B cell (primary cell): ENCODE measurements at regions not wholly inside any gene's neighbourhood (a gene's known extent, or its start where the extent isn't known, plus 50 kb on each side); places are given as distances from the start of the nearest gene placed in this dataset.

Experiments used
- ATAC-seq: fragments of 200-7000 bp; cut with Tn5 transposase; one replicate; pipeline ENCODE4 v1.10.0; 2021; ENCODE audit warnings: low read depth, mild to moderate bottlenecking, moderate number of reproducible peaks, moderate library complexity
- CTCF ChIA-PET: fragments of 350-600 bp; sonication (Branson Sonifier 250); formaldehyde crosslinking; loops from one replicate; lab custom pipeline; 2021; ENCODE audit warnings: antibody characterized with exemption, inconsistent platforms; lab: Charles Lee
- POLR2A ChIA-PET: fragments of 350-600 bp; sonication (Branson Sonifier 250); formaldehyde crosslinking; loops from one replicate; lab custom pipeline; 2021; ENCODE audit warnings: antibody characterized with exemption; lab: Charles Lee
- DNase-seq: peaks from one replicate; pipeline ENCODE4 v3.0.0; 2013
- H2AFZ ChIP-seq: 2 replicates; pipeline ENCODE4 v1.6.1; 2012; ENCODE audit warnings: mild to moderate bottlenecking, low read depth, low read length; ENCODE audit not compliant: insufficient read depth, poor library complexity, severe bottlenecking
- H3K27ac ChIP-seq, 2 donors: 1 replicate in 1 of 2; 2 replicates in 1 of 2; pipeline ENCODE4 v1.5.1; 2012 to 2013; ENCODE audit warnings: low read length in 2 of 2, mild to moderate bottlenecking in 2 of 2, moderate library complexity in 1 of 2
- H3K27me3 ChIP-seq, 4 experiments: fragments of 200-600 bp in 1 of 4; sonication (generic) in 1 of 4; replicated peaks in 1 of 4; 1 replicate in 2 of 4; 2 replicates in 2 of 4; pipeline versions ENCODE4 v1.6.1 to v1.7.0; 2013 to 2016; ENCODE audit warnings: low read length in 3 of 4, mild to moderate bottlenecking in 2 of 4, mixed read lengths in 1 of 4, moderate library complexity in 1 of 4; ENCODE audit not compliant: insufficient read depth in 4 of 4, control insufficient read depth in 3 of 4; ENCODE audit errors: control extremely low read depth in 1 of 4
- H3K36me3 ChIP-seq, 2 experiments: replicated peaks in 1 of 2; 1 replicate in 1 of 2; 2 replicates in 1 of 2; pipeline versions ENCODE4 v1.6.1 to v1.7.1; 2013; ENCODE audit warnings: low read length in 1 of 2; ENCODE audit not compliant: insufficient read depth in 2 of 2, control insufficient read depth in 1 of 2; ENCODE audit errors: control extremely low read depth in 1 of 2, extremely low read depth in 1 of 2
- H3K4me1 ChIP-seq, 2 donors: fragments of 200-600 bp in 1 of 2; sonication (generic) in 1 of 2; 1 replicate in 1 of 2; 2 replicates in 1 of 2; pipeline versions ENCODE4 v1.5.1 to v1.6.1; 2013 to 2017; ENCODE audit warnings: low read length in 2 of 2; ENCODE audit not compliant: control insufficient read depth in 2 of 2, insufficient read depth in 2 of 2
- H3K4me2 ChIP-seq: replicated peaks from 2 replicates; pipeline ENCODE3; 2012; ENCODE audit warnings: mild to moderate bottlenecking, low read depth, low read length; ENCODE audit not compliant: poor library complexity, severe bottlenecking
- H3K4me3 ChIP-seq, 5 experiments: fragments of 200-600 bp in 1 of 5; sonication (generic) in 1 of 5; 1 replicate in 3 of 5; 2 replicates in 2 of 5; pipeline versions ENCODE4 v1.5.1 to v1.7.0; 2011 to 2016; ENCODE audit warnings: low read length in 4 of 5, mild to moderate bottlenecking in 4 of 5, low read depth in 2 of 5, control low read depth in 1 of 5, moderate library complexity in 1 of 5; ENCODE audit not compliant: insufficient read depth in 1 of 5; ENCODE audit errors: control extremely low read depth in 1 of 5, extremely low read depth in 1 of 5
- H3K79me2 ChIP-seq: fragments of 200-600 bp; sonication (generic); one replicate; pipeline ENCODE4 v1.6.0; 2016; ENCODE audit warnings: low read length; ENCODE audit not compliant: control insufficient read depth, insufficient read depth
- H3K9ac ChIP-seq: fragments of 200-600 bp; sonication (generic); 2 replicates; pipeline ENCODE4 v1.6.1; 2017; ENCODE audit warnings: mild to moderate bottlenecking, low read length, moderate library complexity
- H3K9me3 ChIP-seq, 3 donors: one replicate each; pipeline versions ENCODE4 v1.6.1 to v1.7.1; 2013; ENCODE audit warnings: low read length in 2 of 3; ENCODE audit not compliant: control insufficient read depth in 2 of 3, insufficient read depth in 1 of 3; ENCODE audit errors: control extremely low read depth in 1 of 3
- H4K20me1 ChIP-seq: 2 replicates; pipeline ENCODE4 v1.6.0; 2012; ENCODE audit warnings: mild to moderate bottlenecking, low read length; ENCODE audit not compliant: insufficient read depth, control insufficient read depth, poor library complexity, severe bottlenecking
- H3K27ac Mint-ChIP-seq: one replicate; pipeline ENCODE4 v1.8.0; 2021; ENCODE audit warnings: mixed read lengths
- H3K27me3 Mint-ChIP-seq: one replicate; pipeline ENCODE4 v1.8.0; 2021; ENCODE audit warnings: mixed read lengths
- H3K4me1 Mint-ChIP-seq: one replicate; pipeline ENCODE4 v1.8.0; 2021; ENCODE audit warnings: mixed read lengths
- H3K4me3 Mint-ChIP-seq: one replicate; pipeline ENCODE4 v1.8.0; 2021; ENCODE audit warnings: mixed read lengths
- H3K9me3 Mint-ChIP-seq: one replicate; pipeline ENCODE4 v1.8.0; 2022; ENCODE audit warnings: mixed read lengths; ENCODE audit not compliant: insufficient read depth
- EZH2 ChIP-seq: IDR thresholded peaks from 2 replicates; pipeline ENCODE4 v1.6.1; 2012; ENCODE audit warnings: borderline replicate concordance, low read depth, mild to moderate bottlenecking, moderate library complexity, low read length; ENCODE audit not compliant: insufficient read depth, poor library complexity, severe bottlenecking
- WGBS: methylation state at CpG from one replicate; pipeline ENCODE4 v1.1.5; 2013; ENCODE audit warnings: missing lambda C conversion rate; ENCODE audit not compliant: insufficient coverage; 5-methylcytosine and 5-hydroxymethylcytosine counted together
- intact Hi-C: fragments of 100-400 bp; cut with micrococcal nuclease; formaldehyde crosslinking; loops from one replicate; pipeline ENCODE4 v1.10.0; 2022
- TF ChIP-seq, protein P1 (sequence below): fragments of 200-600 bp; IDR thresholded peaks from one replicate; pipeline ENCODE4 v1.8.0; 2022; ENCODE audit warnings: antibody characterized with exemption, mild to moderate bottlenecking

DNA sequence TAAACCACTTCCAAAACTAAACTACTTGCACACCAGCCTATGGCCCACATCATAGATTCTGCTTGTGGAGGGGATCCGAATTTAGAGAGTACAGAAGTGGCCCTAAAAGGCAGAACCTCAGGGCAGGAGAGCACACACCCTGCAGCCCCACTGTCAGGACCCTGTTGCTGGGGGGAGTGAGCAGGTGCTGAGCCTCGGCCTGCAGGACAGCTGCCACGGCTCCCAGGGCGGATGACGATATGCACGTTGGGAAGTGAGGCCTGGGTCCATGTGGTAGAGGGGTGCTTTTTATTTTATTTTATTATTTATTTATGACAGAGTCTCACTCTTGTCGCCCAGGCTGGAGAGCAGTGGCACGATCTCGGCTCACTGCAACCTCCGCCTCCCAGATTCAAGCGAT, 73.5 kb downstream of the TNFAIP2 start:
- no peaks in the 10 kb centered on the region for H3K36me3 ChIP-seq
- H3K4me2 ChIP-seq = no peak overlapping the region
- H3K27me3 ChIP-seq = peaks cover 0 to 5% (median 3%) of the 10 kb centered on the region in 4 experiments
- DNase-seq = no peak
- H3K79me2 ChIP-seq = no peaks in the 10 kb centered on the region
- no peak overlapping the region for H3K9ac ChIP-seq
- H4K20me1 ChIP-seq = no peaks in the 10 kb centered on the region
- no peak for ATAC-seq
- no peak overlapping the region for H3K4me3 Mint-ChIP-seq
- no peaks in the 10 kb centered on the region for H3K4me1 Mint-ChIP-seq
- WGBS = 83% methylated on average over 6 of the region's 11 CpGs
- H3K4me1 ChIP-seq = no peaks in the 10 kb centered on the region
- no peaks in the 10 kb centered on the region for H3K9me3 Mint-ChIP-seq
- ChIA-PET POLR2A (no interaction called here), CTCF (no interaction called here)
- intact Hi-C loops = no loop called here
- H3K9me3 ChIP-seq = peaks cover 0 to 16% (median 0%) of the 10 kb centered on the region in 3 donors
- H3K27ac ChIP-seq = no peak overlapping the region
- H2AFZ ChIP-seq = no peak overlapping the region
- no peak overlapping the region for H3K27ac Mint-ChIP-seq
- TF ChIP-seq, protein P1, sequence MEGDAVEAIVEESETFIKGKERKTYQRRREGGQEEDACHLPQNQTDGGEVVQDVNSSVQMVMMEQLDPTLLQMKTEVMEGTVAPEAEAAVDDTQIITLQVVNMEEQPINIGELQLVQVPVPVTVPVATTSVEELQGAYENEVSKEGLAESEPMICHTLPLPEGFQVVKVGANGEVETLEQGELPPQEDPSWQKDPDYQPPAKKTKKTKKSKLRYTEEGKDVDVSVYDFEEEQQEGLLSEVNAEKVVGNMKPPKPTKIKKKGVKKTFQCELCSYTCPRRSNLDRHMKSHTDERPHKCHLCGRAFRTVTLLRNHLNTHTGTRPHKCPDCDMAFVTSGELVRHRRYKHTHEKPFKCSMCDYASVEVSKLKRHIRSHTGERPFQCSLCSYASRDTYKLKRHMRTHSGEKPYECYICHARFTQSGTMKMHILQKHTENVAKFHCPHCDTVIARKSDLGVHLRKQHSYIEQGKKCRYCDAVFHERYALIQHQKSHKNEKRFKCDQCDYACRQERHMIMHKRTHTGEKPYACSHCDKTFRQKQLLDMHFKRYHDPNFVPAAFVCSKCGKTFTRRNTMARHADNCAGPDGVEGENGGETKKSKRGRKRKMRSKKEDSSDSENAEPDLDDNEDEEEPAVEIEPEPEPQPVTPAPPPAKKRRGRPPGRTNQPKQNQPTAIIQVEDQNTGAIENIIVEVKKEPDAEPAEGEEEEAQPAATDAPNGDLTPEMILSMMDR = no peak
- TF ChIP-seq EZH2 = no peak
- H3K4me3 ChIP-seq = no peak overlapping the region
- H3K27me3 Mint-ChIP-seq = peaks cover 37% of the 10 kb centered on the region

DNA sequence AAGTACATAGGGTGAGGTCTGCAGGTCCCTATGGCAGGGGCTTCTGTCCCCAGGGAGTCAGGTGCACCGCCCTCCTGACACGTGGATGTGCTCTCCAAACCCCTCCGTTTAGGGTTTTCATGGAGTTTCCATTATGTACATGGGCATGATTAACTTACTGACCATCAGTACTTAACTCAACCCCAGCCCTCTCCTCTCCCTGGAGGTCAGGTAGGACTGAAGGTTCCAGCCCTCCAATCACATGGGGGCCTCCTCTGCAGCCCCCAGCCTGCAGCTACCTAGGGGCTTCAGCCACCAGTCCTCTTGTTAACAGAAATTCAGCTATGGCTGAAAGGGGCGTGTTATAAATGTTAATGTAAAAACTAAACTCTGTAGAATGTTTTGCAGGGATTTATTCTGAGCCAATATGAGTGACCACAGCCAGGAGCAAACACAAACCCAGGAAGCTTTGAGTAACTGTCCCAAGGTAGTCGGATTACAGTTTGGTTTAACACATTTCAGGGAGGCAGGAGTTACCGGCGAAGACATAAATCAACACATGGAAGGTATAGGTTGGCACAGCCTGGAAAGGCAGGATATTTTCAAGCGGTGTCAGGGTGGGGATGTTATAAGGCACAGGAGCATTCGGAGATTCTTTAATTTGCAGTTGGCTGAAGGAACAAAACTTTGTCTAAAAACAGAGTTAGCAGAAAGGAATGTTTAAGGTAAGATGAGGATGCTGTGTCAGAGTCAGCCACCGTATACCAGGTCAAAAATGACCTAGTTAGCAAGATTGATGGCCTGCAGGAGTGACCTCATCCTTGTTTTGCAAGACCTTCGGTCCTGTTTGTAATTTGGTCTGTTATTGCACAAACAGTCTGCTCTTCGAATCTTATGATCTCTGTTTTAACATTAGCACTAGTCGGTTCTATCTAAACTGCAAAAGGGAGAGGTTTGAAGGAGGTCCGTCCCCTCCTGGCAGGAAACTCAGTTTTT, 75.2 kb downstream of the TNFAIP2 start:
- ChIA-PET CTCF (no interaction called here), POLR2A (no interaction called here)
- Histone ChIP-seq H3K9ac (no peak overlapping the region), H4K20me1 (no peaks in the 10 kb centered on the region), H3K36me3 (no peaks in the 10 kb centered on the region), H3K4me2 (no peak overlapping the region), H3K27me3 (peaks cover 0 to 8% (median 3%) of the 10 kb centered on the region in 4 experiments), H2AFZ (no peak overlapping the region), H3K79me2 (no peaks in the 10 kb centered on the region), H3K27ac (no peak overlapping the region), H3K9me3 (peaks cover 0 to 25% (median under 1%) of the 10 kb centered on the region in 3 donors), H3K4me1 (no peaks in the 10 kb centered on the region), H3K4me3 (no peak overlapping the region)
- no peak for TF ChIP-seq EZH2
- TF ChIP-seq, protein P1 = no peak
- no peak for ATAC-seq
- 80% methylated on average over 11 of the region's 14 CpGs for WGBS
- H3K27ac Mint-ChIP-seq = no peak overlapping the region
- no peaks in the 10 kb centered on the region for H3K9me3 Mint-ChIP-seq
- intact Hi-C loops = no loop called here
- DNase-seq = no peak
- no peaks in the 10 kb centered on the region for H3K4me1 Mint-ChIP-seq
- peaks cover 37% of the 10 kb centered on the region for H3K27me3 Mint-ChIP-seq
- no peak overlapping the region for H3K4me3 Mint-ChIP-seq
